DMS 273 (cell line): ENCODE measurements at regions not wholly inside any gene's neighbourhood (a gene's known extent, or its start where the extent isn't known, plus 50 kb on each side); places are given as distances from the start of the nearest gene placed in this dataset.
"Not testable (repeated sequence)": the region's sequence is repeated elsewhere in the genome, so short reads cannot be mapped to it uniquely, and the experiment has no call there.

Source experiments
- DNase-seq: peaks from one replicate; lab custom pipeline; 2025; ENCODE audit not compliant: unreplicated experiment; lab: John Stamatoyannopoulos, UW

- not testable (repeated sequence) for DNase-seq
These were observed 1532.2 kb downstream of the REEP3 start for GRCh38 chr10:65053397-65053796.

DNA sequence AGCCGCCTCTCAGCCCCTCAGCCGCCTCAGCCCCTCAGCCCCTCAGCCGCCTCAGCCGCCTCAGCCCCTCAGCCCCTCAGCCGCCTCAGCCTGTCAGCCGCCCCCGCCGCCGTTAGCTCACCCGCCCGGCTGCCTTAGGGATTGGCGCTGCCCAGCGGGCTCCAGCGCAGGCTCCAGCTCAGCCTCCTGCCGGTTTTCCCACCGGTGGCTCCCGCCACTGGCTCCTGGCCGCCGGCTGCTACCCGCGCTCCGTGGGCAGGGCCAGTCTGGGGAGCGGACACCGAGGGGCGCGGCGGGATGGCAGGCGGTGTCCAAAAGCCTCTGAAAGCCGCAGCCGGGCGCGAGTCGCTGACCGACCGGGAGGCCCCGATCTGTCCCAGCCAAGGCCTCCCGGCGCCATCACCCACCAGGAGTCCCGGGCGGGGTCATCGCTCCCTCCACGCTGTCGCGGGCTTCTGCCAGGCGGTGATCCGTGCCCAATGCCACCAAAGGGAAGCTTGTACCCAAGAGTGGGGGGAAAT lies 1532.7 kb downstream of the REEP3 start:
- DNase-seq = not testable (repeated sequence)

GRCh38 chr10:65054701-65055100 lies 1533.5 kb downstream of the REEP3 start:
- not testable (repeated sequence) for DNase-seq

GRCh38 chr10:65065278-65065677 lies 1544.1 kb downstream of the REEP3 start:
- no peak for DNase-seq

- no peak for DNase-seq
These were observed 1562.0 kb downstream of the REEP3 start for GRCh38 chr10:65083222-65083621.

- no peak for DNase-seq
These were observed 1569.8 kb downstream of the REEP3 start for GRCh38 chr10:65090991-65091390.

DNA sequence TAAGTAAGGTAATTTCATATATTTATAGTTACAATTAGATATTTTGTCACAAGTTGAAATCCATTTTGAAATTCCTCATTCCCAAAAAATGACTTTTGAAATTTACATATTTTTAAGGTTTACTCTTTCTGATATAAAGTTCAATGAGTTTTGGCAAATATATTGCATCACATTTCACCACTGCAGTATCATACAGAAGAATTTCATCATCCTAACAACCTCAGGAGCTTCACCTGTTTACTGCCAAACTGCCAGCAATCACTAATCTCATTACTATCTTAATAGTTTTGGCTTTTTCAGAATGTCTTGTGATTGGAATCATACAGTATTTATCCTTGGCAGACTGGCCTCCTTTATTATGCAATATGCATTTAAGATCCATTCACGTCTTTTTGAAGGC lies 1578.9 kb downstream of the REEP3 start:
- DNase-seq = no peak

DNA sequence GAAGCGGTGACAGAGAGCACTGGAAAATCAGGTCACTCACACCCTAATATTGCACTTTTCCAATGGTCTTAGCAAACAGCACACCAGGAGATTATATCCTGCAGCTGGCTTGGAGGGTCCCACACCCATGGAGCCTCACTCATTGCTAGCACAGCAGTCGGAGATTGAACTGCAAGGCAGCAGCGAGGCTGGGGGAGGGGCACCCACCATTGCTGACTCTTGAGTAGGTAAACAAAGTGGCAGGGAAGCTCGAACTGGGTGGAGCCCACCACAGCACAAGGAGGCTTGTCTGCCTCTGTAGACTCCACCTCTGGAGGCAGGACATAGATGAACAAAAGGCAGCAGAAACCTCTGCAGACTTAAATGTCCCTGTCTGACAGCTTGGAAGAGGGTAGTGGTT lies 1579.7 kb downstream of the REEP3 start:
- not testable (repeated sequence) for DNase-seq

DNA sequence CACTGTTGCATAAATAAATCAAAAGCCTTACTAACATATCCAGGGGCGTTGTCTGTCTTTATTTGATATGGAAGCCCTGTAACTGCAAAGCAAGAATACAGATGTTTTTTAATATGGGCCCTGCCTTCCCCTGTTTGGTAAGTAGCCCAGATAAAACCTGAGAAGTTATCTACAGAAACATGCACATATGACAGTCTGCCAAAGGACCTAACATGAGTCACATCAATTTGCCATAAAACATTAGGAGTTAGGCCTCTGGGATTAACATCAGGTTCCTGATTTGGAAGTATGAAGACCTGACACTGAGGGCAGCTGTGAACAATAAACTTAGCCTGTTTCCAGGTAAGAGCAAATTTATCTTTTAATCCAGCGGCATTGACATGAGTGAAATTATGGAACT lies 1588.8 kb downstream of the REEP3 start:
- no peak for DNase-seq

DNA sequence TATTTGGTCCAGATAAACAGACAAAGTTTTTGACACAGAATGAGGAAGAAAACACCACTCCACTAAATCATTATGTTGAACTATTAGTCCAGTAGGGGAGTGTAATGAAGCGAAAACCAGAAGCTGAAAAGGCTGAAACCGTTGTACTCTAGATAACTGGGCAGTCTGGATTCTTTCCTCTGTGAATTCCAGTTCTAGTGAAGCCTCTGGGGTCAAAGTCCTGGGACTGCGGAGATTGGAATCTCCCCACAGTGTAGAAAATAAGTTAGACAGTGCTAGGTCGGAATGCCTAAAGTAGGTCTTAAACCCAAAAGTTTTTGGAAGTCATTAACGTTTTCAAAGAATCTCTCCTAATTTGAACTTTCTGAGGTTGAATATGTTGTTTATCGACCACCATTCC lies 1589.9 kb downstream of the REEP3 start:
- not testable (repeated sequence) for DNase-seq

DNA sequence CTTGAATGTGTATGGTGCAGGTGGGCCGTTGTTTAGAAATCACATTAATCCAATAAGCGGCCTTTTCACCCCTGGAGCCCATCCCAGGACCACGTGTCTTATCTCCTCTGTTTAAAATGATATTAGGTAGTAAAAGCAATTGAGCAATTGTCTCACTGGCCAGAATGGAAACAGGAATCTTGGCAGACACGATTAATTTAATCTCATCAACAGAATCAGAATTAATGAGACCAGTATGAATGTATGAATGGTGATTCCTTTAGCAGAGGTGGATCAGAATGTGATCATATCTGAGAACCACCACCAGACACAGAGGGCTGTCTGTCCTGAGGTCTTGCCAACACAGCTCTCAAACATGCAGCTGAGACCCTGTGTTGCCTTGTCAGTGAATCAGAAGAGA lies 1591.4 kb downstream of the REEP3 start:
- no peak for DNase-seq

- no peak for DNase-seq
These were observed 1601.9 kb downstream of the REEP3 start for GRCh38 chr10:65123120-65123519.

GRCh38 chr10:65125212-65125611 lies 1604.0 kb downstream of the REEP3 start:
- no peak for DNase-seq

DNA sequence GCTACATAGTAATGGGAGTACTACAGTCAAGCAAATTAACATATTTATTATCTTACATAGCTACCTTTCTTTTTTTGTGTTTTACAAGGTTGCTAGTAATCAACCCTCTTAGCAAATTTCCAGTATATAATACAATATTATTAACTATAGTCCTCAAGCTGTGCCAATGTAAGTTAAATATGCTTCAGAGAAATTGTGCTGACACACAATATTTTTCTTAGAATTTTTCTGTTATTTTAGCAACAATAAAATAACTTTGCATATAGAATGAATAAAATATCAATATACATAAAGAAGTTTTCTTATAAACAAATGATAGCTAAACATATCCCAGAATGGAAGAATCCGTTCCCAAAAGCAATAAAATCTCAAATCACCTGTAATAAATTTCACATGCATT lies 1605.1 kb downstream of the REEP3 start:
- DNase-seq = no peak

GRCh38 chr10:65128277-65128676 lies 1607.1 kb downstream of the REEP3 start:
- DNase-seq = no peak

GRCh38 chr10:65130162-65130758 lies 1609.1 kb downstream of the REEP3 start:
- no peak for DNase-seq

GRCh38 chr10:65133652-65134051 lies 1612.5 kb downstream of the REEP3 start:
- no peak for DNase-seq

- no peak for DNase-seq
These were observed 1614.3 kb downstream of the REEP3 start for GRCh38 chr10:65135508-65135907.

DNA sequence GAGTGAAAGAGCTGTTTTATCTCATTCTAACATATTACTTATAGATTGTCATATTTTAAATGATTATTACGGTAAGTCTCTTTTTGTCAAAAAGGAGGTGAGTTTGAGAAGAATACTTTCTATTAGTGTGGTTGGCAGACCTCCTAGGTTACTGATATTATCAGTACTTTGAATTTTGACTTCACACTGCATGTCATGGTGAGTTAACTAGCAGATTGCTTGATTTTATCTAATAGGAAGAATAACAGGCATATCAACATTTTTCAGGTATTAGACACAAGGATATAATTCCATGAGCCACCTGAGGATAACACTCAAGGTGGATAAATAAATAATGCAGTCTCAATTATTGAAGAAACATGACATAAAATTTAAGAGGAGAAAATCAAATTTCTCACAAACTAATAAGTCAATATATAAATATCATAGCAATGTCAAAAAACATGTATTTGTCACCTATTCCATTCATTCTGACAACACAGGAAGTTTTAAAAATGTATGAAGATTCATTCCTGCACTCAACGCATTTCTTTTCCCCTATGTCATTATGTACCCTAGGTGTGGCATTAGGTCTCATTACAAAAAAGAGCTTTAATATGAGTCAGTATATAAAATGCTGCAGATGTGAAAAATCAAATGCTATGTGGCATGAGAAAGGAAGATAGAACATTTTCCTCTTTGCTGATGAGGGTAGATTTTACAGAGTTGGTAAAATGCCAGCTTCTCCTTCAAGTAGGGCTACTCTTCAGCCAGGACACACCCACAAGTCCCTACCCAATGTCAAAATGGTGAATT lies 1621.6 kb downstream of the REEP3 start:
- no peak for DNase-seq

DNA sequence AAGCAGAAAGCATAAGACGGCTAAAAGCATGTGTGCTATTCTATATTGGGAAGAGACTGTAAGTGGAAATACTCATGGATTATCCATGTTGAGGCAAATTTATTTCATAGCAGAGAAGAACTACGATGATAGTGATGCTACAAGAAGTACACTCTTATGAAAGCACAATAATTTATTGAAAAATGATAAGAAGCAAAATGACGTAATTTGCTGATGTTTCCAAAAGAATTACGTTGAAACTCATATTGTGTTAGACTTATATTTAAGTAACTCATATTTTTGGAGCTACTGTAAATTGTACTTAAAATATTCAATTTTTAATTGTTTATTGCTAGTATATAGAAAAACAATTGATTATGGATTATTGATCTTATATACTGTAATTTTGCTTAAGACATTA lies 1622.5 kb downstream of the REEP3 start:
- DNase-seq = no peak

DNA sequence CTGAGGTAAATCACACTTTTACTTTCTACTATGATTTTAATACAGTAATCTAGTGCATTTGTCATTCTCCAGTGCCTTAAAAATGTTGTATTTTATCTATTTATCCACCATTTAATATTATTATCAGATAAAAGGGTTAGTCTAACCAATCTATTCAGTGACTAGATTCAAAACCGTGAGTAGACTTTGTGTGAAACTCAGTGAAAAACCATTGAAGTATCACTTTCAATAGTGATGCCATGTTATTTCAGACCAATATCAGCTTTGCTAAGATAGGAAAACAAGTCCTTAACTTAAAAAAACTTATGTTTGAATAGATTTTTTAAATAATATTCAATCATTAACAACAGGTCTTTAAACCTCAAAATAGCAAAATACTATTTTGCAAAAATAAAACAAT lies 1628.7 kb downstream of the REEP3 start:
- DNase-seq = no peak

DNA sequence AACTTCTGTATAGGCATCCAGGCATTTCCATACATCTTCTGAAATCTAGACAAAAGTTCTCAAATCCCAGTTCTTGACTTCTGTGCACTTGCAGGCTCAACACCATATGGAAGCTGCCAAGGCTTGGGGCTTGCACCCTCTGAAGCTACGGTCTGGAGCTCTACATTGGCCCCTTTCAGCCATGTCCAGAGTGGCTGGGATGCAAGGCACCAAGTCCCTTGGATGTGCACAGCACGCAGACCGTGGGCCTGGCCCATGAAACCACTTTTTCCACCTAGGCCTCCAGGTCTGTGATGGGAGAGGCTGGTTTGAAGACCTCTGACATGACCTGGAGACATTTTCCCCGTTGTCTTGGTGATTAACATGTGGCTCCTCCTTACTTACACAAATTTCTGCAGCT lies 1645.1 kb downstream of the REEP3 start:
- no peak for DNase-seq

DNA sequence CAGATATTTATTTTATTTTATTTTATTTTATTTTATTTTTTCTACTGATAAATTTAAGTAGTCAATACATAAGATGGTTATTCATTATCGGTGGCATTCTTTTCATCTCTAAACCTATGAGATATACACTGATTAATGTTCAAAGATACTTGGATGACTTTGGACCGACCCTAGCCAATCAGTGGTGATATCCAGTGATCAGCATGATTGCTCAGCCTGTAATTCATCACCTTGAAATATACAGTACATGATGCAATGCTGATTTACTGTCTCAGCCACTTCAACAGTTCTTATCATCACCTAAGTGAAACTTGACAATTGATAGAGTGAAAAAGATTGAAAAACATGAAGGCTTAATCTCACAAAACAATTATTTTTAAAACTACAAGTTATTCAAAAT lies 1651.0 kb downstream of the REEP3 start:
- DNase-seq = no peak
